HepG2 (cell line): ENCODE measurements at regions not wholly inside any gene's neighbourhood (a gene's known extent, or its start where the extent isn't known, plus 50 kb on each side); places are given as distances from the start of the nearest gene placed in this dataset.

Source experiments
- ATAC-seq: fragments of 200-7000 bp; cut with Tn5 transposase; 3 replicates; pipeline ENCODE4 v1.9.1; 2020; ENCODE audit warnings: mild to moderate bottlenecking, moderate library complexity
- BruUV-seq: library from RNA; stranded (reverse); fragments of 400-500 nt; replicated peaks from 2 replicates; lab custom pipeline; 2021; lab: Mats Ljungman, UMichigan
- CTCF ChIA-PET: fragments of 300-600 bp; formaldehyde crosslinking; extraction: SDS; loops from one replicate; lab custom pipeline; 2021; ENCODE audit warnings: low total read pairs, inconsistent platforms, low intra/inter-chr PET ratio; lab: Yijun Ruan, JAX
- POLR2A ChIA-PET: fragments of 350-600 bp; sonication (Branson Sonifier 250); formaldehyde crosslinking; loops from one replicate; lab custom pipeline; 2020; ENCODE audit warnings: antibody characterized with exemption, inconsistent platforms; lab: Yijun Ruan, JAX
- DNase-seq: peaks from one replicate; pipeline ENCODE4 v3.0.0-alpha.2; 2015; ENCODE audit warnings: low spot score
- FAIRE-seq: peaks from 3 replicates; lab custom pipeline; 2011; peaks lifted over from hg19 to GRCh38; lab: Jason Lieb, UNC
- H2AFZ ChIP-seq: one replicate; pipeline ENCODE4 v1.6.1; 2011; ENCODE audit warnings: low read length, inconsistent platforms
- H3K27ac ChIP-seq: fragments of 300-600 bp; 3 replicates; pipeline ENCODE4 v1.8.0; 2011; ENCODE audit warnings: mixed run types, mild to moderate bottlenecking, mixed read lengths, low read length, inconsistent platforms; ENCODE audit not compliant: insufficient read depth; ENCODE audit errors: extremely low read length
- H3K27me3 ChIP-seq, 2 experiments: fragments of 200-600 bp in 1 of 2; 2 replicates in 1 of 2; 3 replicates in 1 of 2; pipeline versions ENCODE4 v1.6.0 to v1.8.0; 2011; ENCODE audit warnings: low read length in 2 of 2, mild to moderate bottlenecking in 2 of 2, moderate library complexity in 2 of 2, inconsistent platforms in 1 of 2; ENCODE audit not compliant: insufficient read depth in 2 of 2, control insufficient read depth in 1 of 2
- H3K36me3 ChIP-seq, 2 experiments: fragments of 200-600 bp in 1 of 2; replicated peaks in 1 of 2; 2 replicates in 1 of 2; 3 replicates in 1 of 2; pipeline versions ENCODE4 v1.5.1 to v1.8.0; 2011; ENCODE audit warnings: low read length in 2 of 2, inconsistent platforms in 1 of 2; ENCODE audit not compliant: insufficient read depth in 2 of 2, control insufficient read depth in 1 of 2
- H3K4me1 ChIP-seq: 2 replicates; pipeline ENCODE4 v1.5.1; 2012; ENCODE audit warnings: low read length, inconsistent platforms; ENCODE audit not compliant: insufficient read depth
- H3K4me2 ChIP-seq: 2 replicates; pipeline ENCODE4 v1.6.0; 2011; ENCODE audit warnings: low read depth, low read length, inconsistent platforms
- H3K4me3 ChIP-seq, 3 experiments: fragments of 200-600 bp in 1 of 3; sonication (generic), shearing (Covaris generic) in 1 of 3; replicated peaks in 1 of 3; 2 replicates each; pipeline ENCODE4 v1.5.1; 2011 to 2016; ENCODE audit warnings: low read length in 3 of 3, inconsistent platforms in 2 of 3, low read depth in 2 of 3, mild to moderate bottlenecking in 2 of 3, control low read depth in 1 of 3, mixed read lengths in 1 of 3; ENCODE audit not compliant: insufficient read depth in 1 of 3
- H3K79me2 ChIP-seq: one replicate; pipeline ENCODE4 v1.6.1; 2011; ENCODE audit warnings: low read length, inconsistent platforms; ENCODE audit not compliant: insufficient read depth
- H3K9ac ChIP-seq: 2 replicates; pipeline ENCODE4 v1.6.0; 2011; ENCODE audit warnings: mild to moderate bottlenecking, low read depth, low read length, inconsistent platforms; ENCODE audit not compliant: insufficient read depth
- H3K9me3 ChIP-seq: 2 replicates; pipeline ENCODE4 v1.5.1; 2012; ENCODE audit warnings: mild to moderate bottlenecking, low read length
- H4K20me1 ChIP-seq: 2 replicates; pipeline ENCODE4 v1.6.0; 2011; ENCODE audit warnings: inconsistent platforms, mild to moderate bottlenecking, low read length, moderate library complexity; ENCODE audit not compliant: insufficient read depth
- FOXK1 ChIP-seq: sonication (generic); formaldehyde crosslinking; IDR thresholded peaks from 2 replicates; pipeline ENCODE4 v1.4.0; 2020; ENCODE audit warnings: low read depth, missing genetic modification reagents, borderline replicate concordance
- MTF1 ChIP-seq: sonication (generic); formaldehyde crosslinking; IDR thresholded peaks from 2 replicates; pipeline ENCODE4 v1.5.0; 2020; ENCODE audit warnings: missing genetic modification reagents
- SUZ12 ChIP-seq: fragments of 150-350 bp; IDR thresholded peaks from 2 replicates; pipeline ENCODE4 v1.6.1; 2014; ENCODE audit warnings: low read depth, low read length
- TOPORS ChIP-seq: sonication (generic); formaldehyde crosslinking; IDR thresholded peaks from 2 replicates; pipeline ENCODE4 v1.8.0; 2023; ENCODE audit warnings: mild to moderate bottlenecking, missing genetic modification reagents
- ZNF138 ChIP-seq: sonication (generic); formaldehyde crosslinking; IDR thresholded peaks from 2 replicates; pipeline ENCODE4 v1.5.0; 2020; ENCODE audit warnings: mild to moderate bottlenecking, low read depth, missing genetic modification reagents
- ZNF335 ChIP-seq: sonication (generic); formaldehyde crosslinking; IDR thresholded peaks from 2 replicates; pipeline ENCODE4 v1.4.0; 2020; ENCODE audit warnings: missing genetic modification reagents
- ZNF777 ChIP-seq: sonication (generic); formaldehyde crosslinking; IDR thresholded peaks from 2 replicates; pipeline ENCODE4 v1.4.0; 2020; ENCODE audit warnings: missing genetic modification reagents
- WGBS: methylation state at CpG from one replicate; pipeline ENCODE4 v1.1.6; 2017; ENCODE audit warnings: low lambda C conversion rate; 5-methylcytosine and 5-hydroxymethylcytosine counted together
- in situ Hi-C: cut with HindIII; loops from 2 replicates; pipeline ENCODE4 v1.10.0; 2017; ENCODE audit warnings: low pct_unique_long_range_greater_than_20kb; ENCODE audit not compliant: extremely low pct_ligation_motif_present
- intact Hi-C: fragments of 100-400 bp; cut with micrococcal nuclease; formaldehyde crosslinking; loops from one replicate; pipeline ENCODE4 v1.10.0; 2022; ENCODE audit not compliant: unreplicated experiment
- TF ChIP-seq, protein P1 (sequence below): sonication (generic); formaldehyde crosslinking; IDR thresholded peaks from 2 replicates; pipeline ENCODE4 v1.4.0; 2020; ENCODE audit warnings: missing genetic modification reagents
- TF ChIP-seq, protein P2 (sequence below): sonication (generic); formaldehyde crosslinking; IDR thresholded peaks from 2 replicates; pipeline ENCODE4 v1.4.0; 2020; ENCODE audit warnings: missing genetic modification reagents, borderline replicate concordance
- TF ChIP-seq, protein P3 (sequence below): sonication (generic); formaldehyde crosslinking; IDR thresholded peaks from 2 replicates; pipeline ENCODE4 v1.5.1; 2020; ENCODE audit warnings: missing genetic modification reagents, mild to moderate bottlenecking, borderline replicate concordance
- TF ChIP-seq, protein P4 (sequence below): IDR thresholded peaks from 2 replicates; pipeline ENCODE4 v1.6.1; 2016; ENCODE audit warnings: control low read depth
- TF ChIP-seq, protein P5 (sequence below): IDR thresholded peaks from 2 replicates; pipeline ENCODE4 v1.6.1; 2016

DNA sequence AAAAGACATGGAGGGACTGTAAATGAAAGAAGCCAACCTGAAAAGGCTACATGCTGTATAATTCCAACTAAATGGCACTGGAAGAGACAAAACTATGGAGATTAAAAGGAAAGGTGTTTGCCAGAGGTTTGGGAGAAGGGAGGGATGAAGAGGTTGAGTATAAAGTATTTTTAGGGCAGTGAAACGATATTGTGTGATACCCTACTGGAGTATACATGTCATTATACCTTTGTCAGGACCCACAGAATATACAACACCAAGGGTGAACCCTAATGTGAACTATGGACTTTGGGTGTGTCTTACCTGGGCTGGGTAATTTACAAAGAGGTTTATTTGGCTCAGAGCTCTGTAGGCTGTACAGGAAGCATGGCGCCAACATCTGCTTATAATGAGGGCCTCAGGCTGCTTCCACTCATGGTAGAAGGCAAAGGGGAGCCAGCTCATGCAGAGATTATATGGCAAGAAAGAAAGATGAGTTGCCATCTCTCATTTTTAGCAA, 73.4 kb downstream of the CD2 start:
- no peaks in the 10 kb centered on the region for H3K27me3 ChIP-seq
- CTCF ChIA-PET: no interaction called here
- intact Hi-C loops (no loop called here), in situ Hi-C loops (no loop called here)
- H3K9ac ChIP-seq: no peak overlapping the region
- no peak overlapping the region for H3K4me3 ChIP-seq
- DNase-seq: no peak
- WGBS: 63% methylated on average over 2 of the region's 2 CpGs
- no peaks in the 10 kb centered on the region for H3K36me3 ChIP-seq
- H3K4me2 ChIP-seq: no peak overlapping the region
- no peaks in the 10 kb centered on the region for H4K20me1 ChIP-seq
- no peak for FAIRE-seq
- ATAC-seq: no peak
- no peak overlapping the region for H3K27ac ChIP-seq
- no TSS peak for BruUV-seq
- H2AFZ ChIP-seq: no peak overlapping the region
- H3K9me3 ChIP-seq: no peaks in the 10 kb centered on the region
- no peaks in the 10 kb centered on the region for H3K79me2 ChIP-seq
- POLR2A ChIA-PET: no interaction called here
- H3K4me1 ChIP-seq: peaks cover 17% of the 10 kb centered on the region
- TF ChIP-seq, protein P1, sequence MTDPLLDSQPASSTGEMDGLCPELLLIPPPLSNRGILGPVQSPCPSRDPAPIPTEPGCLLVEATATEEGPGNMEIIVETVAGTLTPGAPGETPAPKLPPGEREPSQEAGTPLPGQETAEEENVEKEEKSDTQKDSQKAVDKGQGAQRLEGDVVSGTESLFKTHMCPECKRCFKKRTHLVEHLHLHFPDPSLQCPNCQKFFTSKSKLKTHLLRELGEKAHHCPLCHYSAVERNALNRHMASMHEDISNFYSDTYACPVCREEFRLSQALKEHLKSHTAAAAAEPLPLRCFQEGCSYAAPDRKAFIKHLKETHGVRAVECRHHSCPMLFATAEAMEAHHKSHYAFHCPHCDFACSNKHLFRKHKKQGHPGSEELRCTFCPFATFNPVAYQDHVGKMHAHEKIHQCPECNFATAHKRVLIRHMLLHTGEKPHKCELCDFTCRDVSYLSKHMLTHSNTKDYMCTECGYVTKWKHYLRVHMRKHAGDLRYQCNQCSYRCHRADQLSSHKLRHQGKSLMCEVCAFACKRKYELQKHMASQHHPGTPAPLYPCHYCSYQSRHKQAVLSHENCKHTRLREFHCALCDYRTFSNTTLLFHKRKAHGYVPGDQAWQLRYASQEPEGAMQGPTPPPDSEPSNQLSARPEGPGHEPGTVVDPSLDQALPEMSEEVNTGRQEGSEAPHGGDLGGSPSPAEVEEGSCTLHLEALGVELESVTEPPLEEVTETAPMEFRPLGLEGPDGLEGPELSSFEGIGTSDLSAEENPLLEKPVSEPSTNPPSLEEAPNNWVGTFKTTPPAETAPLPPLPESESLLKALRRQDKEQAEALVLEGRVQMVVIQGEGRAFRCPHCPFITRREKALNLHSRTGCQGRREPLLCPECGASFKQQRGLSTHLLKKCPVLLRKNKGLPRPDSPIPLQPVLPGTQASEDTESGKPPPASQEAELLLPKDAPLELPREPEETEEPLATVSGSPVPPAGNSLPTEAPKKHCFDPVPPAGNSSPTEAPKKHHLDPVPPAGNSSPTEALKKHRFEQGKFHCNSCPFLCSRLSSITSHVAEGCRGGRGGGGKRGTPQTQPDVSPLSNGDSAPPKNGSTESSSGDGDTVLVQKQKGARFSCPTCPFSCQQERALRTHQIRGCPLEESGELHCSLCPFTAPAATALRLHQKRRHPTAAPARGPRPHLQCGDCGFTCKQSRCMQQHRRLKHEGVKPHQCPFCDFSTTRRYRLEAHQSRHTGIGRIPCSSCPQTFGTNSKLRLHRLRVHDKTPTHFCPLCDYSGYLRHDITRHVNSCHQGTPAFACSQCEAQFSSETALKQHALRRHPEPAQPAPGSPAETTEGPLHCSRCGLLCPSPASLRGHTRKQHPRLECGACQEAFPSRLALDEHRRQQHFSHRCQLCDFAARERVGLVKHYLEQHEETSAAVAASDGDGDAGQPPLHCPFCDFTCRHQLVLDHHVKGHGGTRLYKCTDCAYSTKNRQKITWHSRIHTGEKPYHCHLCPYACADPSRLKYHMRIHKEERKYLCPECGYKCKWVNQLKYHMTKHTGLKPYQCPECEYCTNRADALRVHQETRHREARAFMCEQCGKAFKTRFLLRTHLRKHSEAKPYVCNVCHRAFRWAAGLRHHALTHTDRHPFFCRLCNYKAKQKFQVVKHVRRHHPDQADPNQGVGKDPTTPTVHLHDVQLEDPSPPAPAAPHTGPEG (CRISPR knock-in tag): no peak
- TF ChIP-seq ZNF777 (no peak), ZNF138 (no peak), TOPORS (no peak), SUZ12 (no peak), FOXK1 (CRISPR knock-in tag) (no peak), MTF1 (no peak), ZNF335 (CRISPR knock-in tag) (no peak)
- TF ChIP-seq, protein P2, sequence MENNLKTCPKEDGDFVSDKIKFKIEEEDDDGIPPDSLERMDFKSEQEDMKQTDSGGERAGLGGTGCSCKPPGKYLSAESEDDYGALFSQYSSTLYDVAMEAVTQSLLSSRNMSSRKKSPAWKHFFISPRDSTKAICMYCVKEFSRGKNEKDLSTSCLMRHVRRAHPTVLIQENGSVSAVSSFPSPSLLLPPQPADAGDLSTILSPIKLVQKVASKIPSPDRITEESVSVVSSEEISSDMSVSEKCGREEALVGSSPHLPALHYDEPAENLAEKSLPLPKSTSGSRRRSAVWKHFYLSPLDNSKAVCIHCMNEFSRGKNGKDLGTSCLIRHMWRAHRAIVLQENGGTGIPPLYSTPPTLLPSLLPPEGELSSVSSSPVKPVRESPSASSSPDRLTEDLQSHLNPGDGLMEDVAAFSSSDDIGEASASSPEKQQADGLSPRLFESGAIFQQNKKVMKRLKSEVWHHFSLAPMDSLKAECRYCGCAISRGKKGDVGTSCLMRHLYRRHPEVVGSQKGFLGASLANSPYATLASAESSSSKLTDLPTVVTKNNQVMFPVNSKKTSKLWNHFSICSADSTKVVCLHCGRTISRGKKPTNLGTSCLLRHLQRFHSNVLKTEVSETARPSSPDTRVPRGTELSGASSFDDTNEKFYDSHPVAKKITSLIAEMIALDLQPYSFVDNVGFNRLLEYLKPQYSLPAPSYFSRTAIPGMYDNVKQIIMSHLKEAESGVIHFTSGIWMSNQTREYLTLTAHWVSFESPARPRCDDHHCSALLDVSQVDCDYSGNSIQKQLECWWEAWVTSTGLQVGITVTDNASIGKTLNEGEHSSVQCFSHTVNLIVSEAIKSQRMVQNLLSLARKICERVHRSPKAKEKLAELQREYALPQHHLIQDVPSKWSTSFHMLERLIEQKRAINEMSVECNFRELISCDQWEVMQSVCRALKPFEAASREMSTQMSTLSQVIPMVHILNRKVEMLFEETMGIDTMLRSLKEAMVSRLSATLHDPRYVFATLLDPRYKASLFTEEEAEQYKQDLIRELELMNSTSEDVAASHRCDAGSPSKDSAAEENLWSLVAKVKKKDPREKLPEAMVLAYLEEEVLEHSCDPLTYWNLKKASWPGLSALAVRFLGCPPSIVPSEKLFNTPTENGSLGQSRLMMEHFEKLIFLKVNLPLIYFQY (CRISPR knock-in tag): no peak
- TF ChIP-seq, protein P3, sequence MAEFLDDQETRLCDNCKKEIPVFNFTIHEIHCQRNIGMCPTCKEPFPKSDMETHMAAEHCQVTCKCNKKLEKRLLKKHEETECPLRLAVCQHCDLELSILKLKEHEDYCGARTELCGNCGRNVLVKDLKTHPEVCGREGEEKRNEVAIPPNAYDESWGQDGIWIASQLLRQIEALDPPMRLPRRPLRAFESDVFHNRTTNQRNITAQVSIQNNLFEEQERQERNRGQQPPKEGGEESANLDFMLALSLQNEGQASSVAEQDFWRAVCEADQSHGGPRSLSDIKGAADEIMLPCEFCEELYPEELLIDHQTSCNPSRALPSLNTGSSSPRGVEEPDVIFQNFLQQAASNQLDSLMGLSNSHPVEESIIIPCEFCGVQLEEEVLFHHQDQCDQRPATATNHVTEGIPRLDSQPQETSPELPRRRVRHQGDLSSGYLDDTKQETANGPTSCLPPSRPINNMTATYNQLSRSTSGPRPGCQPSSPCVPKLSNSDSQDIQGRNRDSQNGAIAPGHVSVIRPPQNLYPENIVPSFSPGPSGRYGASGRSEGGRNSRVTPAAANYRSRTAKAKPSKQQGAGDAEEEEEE (CRISPR knock-in tag): no peak
- TF ChIP-seq, protein P4, sequence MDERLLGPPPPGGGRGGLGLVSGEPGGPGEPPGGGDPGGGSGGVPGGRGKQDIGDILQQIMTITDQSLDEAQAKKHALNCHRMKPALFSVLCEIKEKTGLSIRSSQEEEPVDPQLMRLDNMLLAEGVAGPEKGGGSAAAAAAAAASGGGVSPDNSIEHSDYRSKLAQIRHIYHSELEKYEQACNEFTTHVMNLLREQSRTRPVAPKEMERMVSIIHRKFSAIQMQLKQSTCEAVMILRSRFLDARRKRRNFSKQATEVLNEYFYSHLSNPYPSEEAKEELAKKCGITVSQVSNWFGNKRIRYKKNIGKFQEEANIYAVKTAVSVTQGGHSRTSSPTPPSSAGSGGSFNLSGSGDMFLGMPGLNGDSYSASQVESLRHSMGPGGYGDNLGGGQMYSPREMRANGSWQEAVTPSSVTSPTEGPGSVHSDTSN: no peak
- TF ChIP-seq, protein P5, sequence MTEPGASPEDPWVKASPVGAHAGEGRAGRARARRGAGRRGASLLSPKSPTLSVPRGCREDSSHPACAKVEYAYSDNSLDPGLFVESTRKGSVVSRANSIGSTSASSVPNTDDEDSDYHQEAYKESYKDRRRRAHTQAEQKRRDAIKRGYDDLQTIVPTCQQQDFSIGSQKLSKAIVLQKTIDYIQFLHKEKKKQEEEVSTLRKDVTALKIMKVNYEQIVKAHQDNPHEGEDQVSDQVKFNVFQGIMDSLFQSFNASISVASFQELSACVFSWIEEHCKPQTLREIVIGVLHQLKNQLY: no peak
